SK-N-SH treated with all-trans-retinoic acid at 6 μM for 48 hours (cell line): ENCODE measurements at regions not wholly inside any gene's neighbourhood (a gene's known extent, or its start where the extent isn't known, plus 50 kb on each side); places are given as distances from the start of the nearest gene placed in this dataset.

ENCODE experiments used
- ARNTL ChIP-seq: fragments of 450-650 bp; formaldehyde crosslinking; IDR thresholded peaks from 2 replicates; pipeline ENCODE4 v1.5.0; 2020; ENCODE audit warnings: low read depth, mild to moderate bottlenecking, moderate library complexity, borderline replicate concordance
- BACH2 ChIP-seq: fragments of 250-450 bp; sonication (Bioruptor Pico); IDR thresholded peaks from 2 replicates; pipeline ENCODE4 v1.9.0; 2021; ENCODE audit warnings: mild to moderate bottlenecking, borderline replicate concordance
- CREB5 ChIP-seq: fragments of 250-450 bp; sonication (Bioruptor Pico); IDR thresholded peaks from 2 replicates; pipeline ENCODE4 v1.5.1; 2020; ENCODE audit warnings: low read depth, mild to moderate bottlenecking, moderate library complexity
- OSR1 ChIP-seq: fragments of 250-450 bp; sonication (Bioruptor Pico); IDR thresholded peaks from 2 replicates; pipeline ENCODE4 v1.8.0; 2022; ENCODE audit warnings: moderate library complexity, mild to moderate bottlenecking, inconsistent platforms
- PATZ1 ChIP-seq: fragments of 250-450 bp; sonication (Bioruptor Pico); IDR thresholded peaks from 2 replicates; pipeline ENCODE4 v1.8.0; 2020; ENCODE audit warnings: mild to moderate bottlenecking, moderate library complexity, borderline replicate concordance
- PPARA ChIP-seq: fragments of 250-450 bp; sonication (Bioruptor Pico); IDR thresholded peaks from 2 replicates; pipeline ENCODE4 v1.5.0; 2020; ENCODE audit warnings: mild to moderate bottlenecking, borderline replicate concordance
- TOX ChIP-seq: fragments of 250-450 bp; sonication (Bioruptor Pico); IDR thresholded peaks from 2 replicates; pipeline ENCODE4 v1.8.0; 2021; ENCODE audit warnings: mild to moderate bottlenecking, moderate library complexity, borderline replicate concordance
- ZNF565 ChIP-seq: fragments of 450-650 bp; formaldehyde crosslinking; conservative IDR thresholded peaks from 2 replicates; pipeline ENCODE4 v1.5.0; 2020; ENCODE audit warnings: low read depth, mild to moderate bottlenecking, moderate library complexity
- ZNF8 ChIP-seq: fragments of 450-650 bp; formaldehyde crosslinking; IDR thresholded peaks from 2 replicates; pipeline ENCODE4 v1.5.0; 2020; ENCODE audit warnings: mild to moderate bottlenecking, moderate library complexity

- TF ChIP-seq CREB5 (CRISPR knock-in tag) (no peak), TOX (no peak), PATZ1 (CRISPR knock-in tag) (no peak), PPARA (CRISPR knock-in tag) (no peak), ZNF565 (CRISPR knock-in tag) (no peak), ZNF8 (CRISPR knock-in tag) (no peak), OSR1 (CRISPR knock-in tag) (no peak), BACH2 (CRISPR knock-in tag) (no peak), ARNTL (CRISPR knock-in tag) (no peak)
Observed at GRCh38 chr5:54649041-54649504, 131.5 kb downstream of the SNX18 start.
